Vagina (tissue), 2 donors: ENCODE measurements at regions not wholly inside any gene's neighbourhood (a gene's known extent, or its start where the extent isn't known, plus 50 kb on each side); places are given as distances from the start of the nearest gene placed in this dataset.

Source experiments
- DNase-seq, 2 donors: peaks; one replicate each; pipeline ENCODE4 v3.0.0-alpha.2; 2017; ENCODE audit errors: extremely low spot score in 2 of 2
- H3K27ac ChIP-seq: fragments of 200-600 bp; sonication (generic); one replicate; pipeline ENCODE4 v1.5.1; 2019
- H3K27me3 ChIP-seq: fragments of 200-600 bp; sonication (generic); one replicate; pipeline ENCODE4 v1.5.1; 2019
- H3K36me3 ChIP-seq, 2 donors: fragments of 200-600 bp; sonication (generic); one replicate each; pipeline ENCODE4 v1.5.1; 2017 to 2019
- H3K4me1 ChIP-seq: fragments of 200-600 bp; sonication (generic); one replicate; pipeline ENCODE4 v1.5.1; 2019
- H3K4me3 ChIP-seq, 2 donors: fragments of 200-600 bp; sonication (generic); 1 replicate in 1 of 2; 2 replicates in 1 of 2; pipeline ENCODE4 v1.5.1; 2016 to 2019
- H3K9me3 ChIP-seq: fragments of 200-600 bp; sonication (generic); one replicate; pipeline ENCODE4 v1.5.1; 2019
- POLR2A ChIP-seq, 2 donors: fragments of 450-650 bp; IDR thresholded peaks; one replicate each; pipeline ENCODE4 v1.6.1; 2017; ENCODE audit warnings: antibody characterized with exemption in 2 of 2, mild to moderate bottlenecking in 2 of 2, moderate library complexity in 2 of 2
- POLR2AphosphoS5 ChIP-seq, 2 donors: sonication (generic); formaldehyde crosslinking; IDR thresholded peaks; one replicate each; pipeline ENCODE4 v1.9.0; 2017; ENCODE audit warnings: antibody characterized with exemption in 2 of 2, mild to moderate bottlenecking in 2 of 2, low read depth in 1 of 2; ENCODE audit not compliant: insufficient read depth in 1 of 2
- intact Hi-C: fragments of 100-400 bp; cut with DNase I; formaldehyde crosslinking; loops from one replicate; pipeline ENCODE4 v1.15.1; 2023
- TF ChIP-seq, protein P1 (sequence below), 3 experiments: fragments of 450-650 bp in 2 of 3; fragments of 200-600 bp in 1 of 3; sonication (generic) in 1 of 3; IDR thresholded peaks; one replicate each; pipeline ENCODE4 v1.5.1; 2017 to 2019; ENCODE audit warnings: antibody characterized with exemption in 3 of 3, mild to moderate bottlenecking in 2 of 3, moderate library complexity in 2 of 3

GRCh38 chr2:67304300-67304890 lies 92.7 kb upstream of the ETAA1 start:
- no peaks in the 10 kb centered on the region for H3K9me3 ChIP-seq
- TF ChIP-seq POLR2AphosphoS5 (IDR thresholded peaks at IDR 0.05; ENCODE audit: insufficient read depth in 1 of 2, low read depth in 1 of 2) (no peak), POLR2A (IDR thresholded peaks at IDR 0.05) (no peak)
- TF ChIP-seq, protein P1, sequence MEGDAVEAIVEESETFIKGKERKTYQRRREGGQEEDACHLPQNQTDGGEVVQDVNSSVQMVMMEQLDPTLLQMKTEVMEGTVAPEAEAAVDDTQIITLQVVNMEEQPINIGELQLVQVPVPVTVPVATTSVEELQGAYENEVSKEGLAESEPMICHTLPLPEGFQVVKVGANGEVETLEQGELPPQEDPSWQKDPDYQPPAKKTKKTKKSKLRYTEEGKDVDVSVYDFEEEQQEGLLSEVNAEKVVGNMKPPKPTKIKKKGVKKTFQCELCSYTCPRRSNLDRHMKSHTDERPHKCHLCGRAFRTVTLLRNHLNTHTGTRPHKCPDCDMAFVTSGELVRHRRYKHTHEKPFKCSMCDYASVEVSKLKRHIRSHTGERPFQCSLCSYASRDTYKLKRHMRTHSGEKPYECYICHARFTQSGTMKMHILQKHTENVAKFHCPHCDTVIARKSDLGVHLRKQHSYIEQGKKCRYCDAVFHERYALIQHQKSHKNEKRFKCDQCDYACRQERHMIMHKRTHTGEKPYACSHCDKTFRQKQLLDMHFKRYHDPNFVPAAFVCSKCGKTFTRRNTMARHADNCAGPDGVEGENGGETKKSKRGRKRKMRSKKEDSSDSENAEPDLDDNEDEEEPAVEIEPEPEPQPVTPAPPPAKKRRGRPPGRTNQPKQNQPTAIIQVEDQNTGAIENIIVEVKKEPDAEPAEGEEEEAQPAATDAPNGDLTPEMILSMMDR (IDR thresholded peaks at IDR 0.05), result no peak
- no peaks in the 10 kb centered on the region for H3K4me1 ChIP-seq
- no peaks in the 10 kb centered on the region for H3K27me3 ChIP-seq
- H3K4me3 ChIP-seq, result no peak overlapping the region
- no peak for DNase-seq
- H3K36me3 ChIP-seq, result no peaks in the 10 kb centered on the region
- intact Hi-C loops, result no loop called here
- no peak overlapping the region for H3K27ac ChIP-seq

GRCh38 chr2:67309281-67309680 lies 87.9 kb upstream of the ETAA1 start:
- H3K36me3 ChIP-seq, result no peaks in the 10 kb centered on the region
- H3K9me3 ChIP-seq, result no peaks in the 10 kb centered on the region

GRCh38 chr2:67311536-67311935 lies 85.6 kb upstream of the ETAA1 start:
- Histone ChIP-seq H3K27me3 (no peaks in the 10 kb centered on the region), H3K27ac (no peak overlapping the region), H3K36me3 (no peaks in the 10 kb centered on the region), H3K9me3 (no peaks in the 10 kb centered on the region), H3K4me1 (peaks cover 13% of the 10 kb centered on the region), H3K4me3 (no peak overlapping the region)
- DNase-seq, result no peak
- TF ChIP-seq, protein P1 (IDR thresholded peaks at IDR 0.05), result no peak
- TF ChIP-seq POLR2A (IDR thresholded peaks at IDR 0.05), result no peak
- TF ChIP-seq POLR2AphosphoS5 (IDR thresholded peaks at IDR 0.05; ENCODE audit: insufficient read depth in 1 of 2, low read depth in 1 of 2), result no peak
- intact Hi-C loops, result loop anchor here (10.0 kb wide), 1 partner anchor 887 kb away; no protein-coding TSS in a partner anchor

More at GRCh38 chr2:67309281-67309680, 87.9 kb upstream of the ETAA1 start:
- TF ChIP-seq, protein P1 (IDR thresholded peaks at IDR 0.05), result no peak
- no peak for TF ChIP-seq POLR2A (IDR thresholded peaks at IDR 0.05)
- TF ChIP-seq POLR2AphosphoS5 (IDR thresholded peaks at IDR 0.05; ENCODE audit: insufficient read depth in 1 of 2, low read depth in 1 of 2), result no peak
- H3K4me1 ChIP-seq, result peaks cover 13% of the 10 kb centered on the region
- no peaks in the 10 kb centered on the region for H3K27me3 ChIP-seq
- H3K27ac ChIP-seq, result no peak overlapping the region
- no peak overlapping the region for H3K4me3 ChIP-seq
- DNase-seq, result no peak
- intact Hi-C loops, result no loop called here

DNA sequence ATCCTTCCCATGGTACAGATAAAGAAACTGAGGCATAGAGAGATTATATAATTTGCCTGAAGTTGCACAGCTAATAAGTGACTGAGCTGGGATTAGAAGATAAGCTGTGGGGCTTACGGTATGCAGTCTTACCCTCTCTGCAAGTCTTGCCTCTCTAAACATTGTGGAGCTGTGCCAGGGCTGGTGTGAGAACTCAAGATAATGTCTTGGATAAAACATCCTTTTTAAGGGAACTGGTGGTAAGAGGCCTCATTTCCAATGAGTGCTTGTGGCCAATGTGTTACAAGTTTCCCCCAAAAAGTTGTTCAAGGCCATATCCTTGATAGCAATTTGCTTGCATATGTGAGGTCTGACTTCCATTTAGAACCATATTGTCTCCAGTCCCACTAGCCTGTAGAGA lies 84.3 kb upstream of the ETAA1 start:
- TF ChIP-seq POLR2AphosphoS5 (IDR thresholded peaks at IDR 0.05; ENCODE audit: insufficient read depth in 1 of 2, low read depth in 1 of 2), result no peak
- TF ChIP-seq, protein P1 (IDR thresholded peaks at IDR 0.05), result no peak
- no peak for TF ChIP-seq POLR2A (IDR thresholded peaks at IDR 0.05)

DNA sequence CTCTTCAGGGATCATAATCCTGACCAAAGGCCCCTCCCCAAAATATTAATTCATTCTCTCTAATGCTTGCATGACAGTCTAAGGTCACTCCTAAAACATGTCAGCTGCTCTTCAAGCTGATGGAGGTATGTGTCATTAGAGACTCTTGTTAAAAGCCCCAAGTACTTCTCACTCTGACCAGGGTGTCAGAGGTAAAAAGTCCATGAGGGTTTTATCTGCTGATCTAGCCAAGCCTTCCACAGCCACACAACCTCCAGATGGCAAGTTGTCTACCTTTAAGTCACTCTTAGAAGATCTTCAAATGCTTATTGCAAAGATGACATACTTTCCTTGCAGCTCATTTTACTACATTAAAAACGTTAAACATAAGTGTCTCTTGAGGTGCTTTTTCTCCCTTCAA lies 83.6 kb upstream of the ETAA1 start:
- Histone ChIP-seq H3K36me3 (no peaks in the 10 kb centered on the region), H3K4me3 (no peak overlapping the region), H3K27ac (no peak overlapping the region), H3K9me3 (no peaks in the 10 kb centered on the region), H3K27me3 (no peaks in the 10 kb centered on the region), H3K4me1 (peaks cover 13% of the 10 kb centered on the region)
- DNase-seq, result no peak
- intact Hi-C loops, result loop anchor here (10.0 kb wide), 1 partner anchor 889 kb away; no protein-coding TSS in a partner anchor
- TF ChIP-seq POLR2AphosphoS5 (IDR thresholded peaks at IDR 0.05; ENCODE audit: insufficient read depth in 1 of 2, low read depth in 1 of 2), result no peak

More for the DNA sequence above, 84.3 kb upstream of the ETAA1 start:
- intact Hi-C loops, result loop anchor here (10.0 kb wide), 1 partner anchor 888 kb away; no protein-coding TSS in a partner anchor
- Histone ChIP-seq H3K36me3 (no peaks in the 10 kb centered on the region), H3K4me1 (peaks cover 13% of the 10 kb centered on the region), H3K4me3 (no peak overlapping the region), H3K27me3 (no peaks in the 10 kb centered on the region), H3K9me3 (no peaks in the 10 kb centered on the region), H3K27ac (no peak overlapping the region)
- no peak for DNase-seq
